ENCODE measurements at regions not wholly inside any gene's neighbourhood (a gene's known extent, or its start where the extent isn't known, plus 50 kb on each side); places are given as distances from the start of the nearest gene placed in this dataset.
"Not testable (repeated sequence)": the region's sequence is repeated elsewhere in the genome, so short reads cannot be mapped to it uniquely, and the experiment has no call there.

DNA sequence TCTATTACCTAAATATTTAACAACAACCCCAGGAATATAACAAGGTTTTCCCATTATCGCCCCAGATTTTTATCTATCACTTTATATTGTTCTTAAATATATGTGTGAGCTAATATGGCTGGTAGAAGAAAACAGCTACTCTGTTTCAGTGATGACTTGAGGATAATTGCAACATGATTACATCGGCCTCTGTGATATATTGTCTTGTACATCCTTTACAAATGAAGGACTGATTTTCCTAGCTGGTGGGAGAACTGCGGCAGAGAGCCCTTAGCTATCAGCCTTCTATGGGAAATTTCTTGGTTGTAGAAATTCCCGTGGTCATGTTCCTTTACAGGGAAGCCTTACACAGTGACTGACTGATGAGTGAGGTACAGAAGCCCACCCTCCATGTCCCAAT lies 110.9 kb upstream of the ZNF717 start:
- Mint-ChIP-seq H3K9me3 (peaks cover 18% of the 10 kb centered on the region; the same call in 1 of the 2 replicates), H3K4me3 (no peak overlapping the region), H3K27me3 (ENCODE audit: insufficient read depth) (no peaks in the 10 kb centered on the region; the same call in 1 of the 2 replicates), H3K36me3 (ENCODE audit: low read depth) (no peaks in the 10 kb centered on the region), H3K4me1 (ENCODE audit: low read depth) (no peaks in the 10 kb centered on the region; the same call in 1 of the 2 replicates), H3K27ac (no peak overlapping the region)
- TF ChIP-seq, protein P1, sequence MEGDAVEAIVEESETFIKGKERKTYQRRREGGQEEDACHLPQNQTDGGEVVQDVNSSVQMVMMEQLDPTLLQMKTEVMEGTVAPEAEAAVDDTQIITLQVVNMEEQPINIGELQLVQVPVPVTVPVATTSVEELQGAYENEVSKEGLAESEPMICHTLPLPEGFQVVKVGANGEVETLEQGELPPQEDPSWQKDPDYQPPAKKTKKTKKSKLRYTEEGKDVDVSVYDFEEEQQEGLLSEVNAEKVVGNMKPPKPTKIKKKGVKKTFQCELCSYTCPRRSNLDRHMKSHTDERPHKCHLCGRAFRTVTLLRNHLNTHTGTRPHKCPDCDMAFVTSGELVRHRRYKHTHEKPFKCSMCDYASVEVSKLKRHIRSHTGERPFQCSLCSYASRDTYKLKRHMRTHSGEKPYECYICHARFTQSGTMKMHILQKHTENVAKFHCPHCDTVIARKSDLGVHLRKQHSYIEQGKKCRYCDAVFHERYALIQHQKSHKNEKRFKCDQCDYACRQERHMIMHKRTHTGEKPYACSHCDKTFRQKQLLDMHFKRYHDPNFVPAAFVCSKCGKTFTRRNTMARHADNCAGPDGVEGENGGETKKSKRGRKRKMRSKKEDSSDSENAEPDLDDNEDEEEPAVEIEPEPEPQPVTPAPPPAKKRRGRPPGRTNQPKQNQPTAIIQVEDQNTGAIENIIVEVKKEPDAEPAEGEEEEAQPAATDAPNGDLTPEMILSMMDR (IDR thresholded peaks at IDR 0.05), result no peak
- DNase-seq, result no peak

DNA sequence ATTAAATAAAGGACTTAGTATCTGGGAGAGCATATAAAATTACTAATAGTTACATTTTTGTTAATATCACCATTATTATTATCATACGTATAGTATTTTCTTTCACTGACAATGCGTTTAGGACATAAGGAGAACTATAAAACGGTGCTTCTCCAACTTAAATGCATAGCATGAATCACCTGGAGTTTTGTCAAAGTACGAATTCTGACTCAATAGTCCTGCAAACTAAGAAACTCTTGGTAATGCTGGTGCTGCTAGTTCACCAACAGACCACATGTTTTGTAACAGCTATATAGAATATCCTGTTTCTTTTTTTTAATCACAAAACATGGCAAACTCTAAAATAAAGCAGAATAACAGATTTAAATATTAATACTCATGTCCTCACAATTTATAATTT lies 116.1 kb upstream of the ZNF717 start:
- H3K27me3 Mint-ChIP-seq (ENCODE audit: insufficient read depth); H3K4me1 Mint-ChIP-seq (ENCODE audit: low read depth); DNase-seq; H3K4me3 Mint-ChIP-seq; H3K36me3 Mint-ChIP-seq (ENCODE audit: low read depth); H3K27ac Mint-ChIP-seq: not testable (repeated sequence)
- peaks cover 13% of the 10 kb centered on the region; the same call in 1 of the 2 replicates for H3K9me3 Mint-ChIP-seq

DNA sequence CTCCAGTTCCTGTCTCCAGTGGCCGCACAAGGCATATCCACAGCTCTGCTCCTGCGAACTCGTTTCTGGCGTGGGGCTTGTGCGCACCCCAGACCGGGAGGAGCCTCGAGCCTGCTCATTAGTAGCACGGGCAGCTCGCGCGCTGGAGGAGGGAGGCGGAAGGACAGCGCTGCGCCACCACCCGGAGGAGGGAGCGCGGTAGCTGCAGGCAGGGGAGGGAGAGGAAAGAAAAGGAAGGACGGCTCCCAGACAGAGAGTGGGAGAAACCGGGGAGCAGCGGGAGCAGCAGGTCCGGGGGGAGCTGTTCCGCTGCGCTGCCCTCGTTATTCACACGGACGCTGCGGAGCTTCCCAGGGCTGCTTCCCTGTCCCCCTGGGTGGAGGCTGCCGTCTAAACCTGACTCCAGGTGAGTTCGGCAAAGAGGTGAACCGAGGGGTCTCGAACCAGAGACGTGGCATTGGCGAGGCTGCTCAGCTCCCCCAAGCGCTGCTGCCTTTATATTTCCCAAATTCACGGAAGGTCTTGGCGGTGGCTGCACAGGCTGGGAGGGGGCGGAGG lies 121.3 kb upstream of the ZNF717 start:
- no peak for DNase-seq
- H3K9me3 Mint-ChIP-seq, result peaks cover 4% of the 10 kb centered on the region; the same call in 1 of the 2 replicates

DNA sequence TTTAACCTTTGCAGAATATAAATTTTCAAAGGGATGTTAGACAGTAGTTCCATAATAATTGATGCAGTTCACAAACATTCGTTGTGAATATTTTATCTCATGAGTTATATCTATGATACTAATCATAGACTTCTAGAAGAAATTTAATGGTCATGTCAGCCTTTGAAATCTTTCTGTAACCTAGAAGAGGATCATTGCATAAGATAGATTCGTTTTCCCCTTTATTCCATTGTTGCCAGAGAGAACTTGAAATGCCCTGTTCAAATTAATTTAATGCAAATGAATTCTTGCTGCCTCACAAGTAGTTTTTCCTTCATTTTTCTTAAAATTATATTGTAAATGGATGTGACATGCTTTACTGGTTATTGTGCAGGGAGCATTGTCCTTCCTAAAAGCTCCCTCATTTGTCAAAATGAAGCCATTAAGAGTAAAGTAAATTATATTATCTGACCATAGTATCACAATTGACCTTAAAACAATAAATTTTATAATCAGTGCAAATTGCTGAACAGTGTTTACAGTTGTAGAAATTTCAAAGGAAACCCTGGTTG lies 128.5 kb upstream of the ZNF717 start:
- Mint-ChIP-seq H3K9me3 (peaks cover 15% of the 10 kb centered on the region), H3K27me3 (ENCODE audit: insufficient read depth) (no peaks in the 10 kb centered on the region; the same call in none of the 2 replicates), H3K36me3 (ENCODE audit: low read depth) (peaks cover 4% of the 10 kb centered on the region; the same call in 1 of the 2 replicates), H3K4me3 (no peak overlapping the region), H3K4me1 (ENCODE audit: low read depth) (no peaks in the 10 kb centered on the region), H3K27ac (no peak overlapping the region)
- TF ChIP-seq, protein P1 (IDR thresholded peaks at IDR 0.05), result no peak
- no peak for DNase-seq

More for the DNA sequence above, 121.3 kb upstream of the ZNF717 start:
- H3K27ac Mint-ChIP-seq, result no peak overlapping the region
- no peaks in the 10 kb centered on the region for H3K4me1 Mint-ChIP-seq (ENCODE audit: low read depth)
- TF ChIP-seq, protein P1 (IDR thresholded peaks at IDR 0.05), result peak; percentile 17; the same call in 1 of the 2 replicates
- H3K36me3 Mint-ChIP-seq (ENCODE audit: low read depth), result peaks cover 4% of the 10 kb centered on the region; the same call in 1 of the 2 replicates
- H3K27me3 Mint-ChIP-seq (ENCODE audit: insufficient read depth), result no peaks in the 10 kb centered on the region; the same call in none of the 2 replicates
- peak overlapping the region; percentile 67; the same call in 1 of the 2 replicates for H3K4me3 Mint-ChIP-seq

DNA sequence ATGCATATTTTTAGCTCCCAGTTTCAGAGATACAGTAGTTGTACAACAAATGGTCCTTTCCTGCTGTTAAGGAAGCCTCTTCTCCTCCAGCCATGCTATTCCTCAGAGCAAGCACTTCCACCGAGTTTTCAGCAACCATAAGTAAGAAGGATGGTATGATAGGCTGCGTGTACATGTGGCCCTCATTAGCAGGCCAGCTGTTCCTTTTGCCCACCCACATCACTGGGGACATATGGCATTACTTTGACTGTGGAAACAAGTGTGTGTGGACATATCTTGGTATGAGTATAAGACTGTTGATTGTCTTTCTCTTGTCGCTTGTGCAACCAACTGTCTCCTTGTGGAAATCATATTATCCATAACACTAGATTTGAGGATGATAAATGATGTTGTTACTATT lies 129.4 kb upstream of the ZNF717 start:
- H3K4me3 Mint-ChIP-seq; H3K27ac Mint-ChIP-seq; H3K27me3 Mint-ChIP-seq (ENCODE audit: insufficient read depth); H3K36me3 Mint-ChIP-seq (ENCODE audit: low read depth); DNase-seq; H3K4me1 Mint-ChIP-seq (ENCODE audit: low read depth): not testable (repeated sequence)
- peaks cover 18% of the 10 kb centered on the region for H3K9me3 Mint-ChIP-seq

DNA sequence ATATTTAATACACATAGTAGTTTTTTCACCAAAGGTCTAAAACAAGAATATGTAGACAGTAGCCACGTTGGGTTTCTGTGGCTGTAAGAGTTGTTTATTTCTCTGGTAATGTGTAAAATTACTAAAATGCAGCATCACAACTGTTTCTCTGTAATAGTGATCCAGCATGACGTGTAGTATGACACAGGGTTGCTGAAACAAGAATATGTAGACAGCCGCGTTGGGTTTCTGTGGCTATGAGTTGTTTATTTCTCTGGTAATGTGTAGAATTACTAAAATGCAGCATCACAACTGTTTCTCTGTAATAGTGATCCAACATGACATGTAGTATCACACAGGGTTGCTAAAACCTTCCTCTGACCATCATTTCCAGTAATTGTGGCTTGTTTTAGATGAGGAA lies 153.6 kb upstream of the ZNF717 start:
- Mint-ChIP-seq H3K9me3 (no peaks in the 10 kb centered on the region), H3K4me1 (ENCODE audit: low read depth) (no peaks in the 10 kb centered on the region), H3K27ac (no peak overlapping the region), H3K36me3 (ENCODE audit: low read depth) (no peaks in the 10 kb centered on the region), H3K4me3 (no peak overlapping the region), H3K27me3 (ENCODE audit: insufficient read depth) (no peaks in the 10 kb centered on the region)
- TF ChIP-seq, protein P1 (IDR thresholded peaks at IDR 0.05), result no peak
- no peak for DNase-seq

Measured in HFFc6 (cell line).